Astrocyte (in vitro differentiated cells and primary cell): ENCODE measurements at regions not wholly inside any gene's neighbourhood (a gene's known extent, or its start where the extent isn't known, plus 50 kb on each side); places are given as distances from the start of the nearest gene placed in this dataset.

Experiments
- DNase-seq: peaks from one replicate; pipeline ENCODE4 v3.0.0-alpha.2; 2010; ENCODE audit warnings: low read depth
- FAIRE-seq: peaks from 2 replicates; lab custom pipeline; 2011; peaks lifted over from hg19 to GRCh38; lab: Jason Lieb, UNC
- H2AFZ ChIP-seq: 2 replicates; pipeline ENCODE4 v1.6.0; 2012; ENCODE audit warnings: low read depth, low read length, inconsistent platforms
- H3K27ac ChIP-seq: 2 replicates; pipeline ENCODE4 v1.5.1; 2011; ENCODE audit warnings: low read depth, low read length, inconsistent platforms
- H3K27me3 ChIP-seq: 2 replicates; pipeline ENCODE4 v1.6.0; 2011; ENCODE audit warnings: low read length, inconsistent platforms; ENCODE audit not compliant: insufficient read depth
- H3K36me3 ChIP-seq: 2 replicates; pipeline ENCODE4 v1.5.1; 2011; ENCODE audit warnings: low read length, inconsistent platforms; ENCODE audit not compliant: insufficient read depth
- H3K4me1 ChIP-seq: 2 replicates; pipeline ENCODE4 v1.5.1; 2011; ENCODE audit warnings: low read length, inconsistent platforms; ENCODE audit not compliant: insufficient read depth
- H3K4me2 ChIP-seq: 2 replicates; pipeline ENCODE4 v1.6.0; 2012; ENCODE audit warnings: low read length, inconsistent platforms
- H3K4me3 ChIP-seq: 2 replicates; pipeline ENCODE4 v1.5.1; 2011; ENCODE audit warnings: low read depth, mild to moderate bottlenecking, low read length, inconsistent platforms; ENCODE audit not compliant: insufficient read depth
- H3K79me2 ChIP-seq: 2 replicates; pipeline ENCODE4 v1.6.0; 2012; ENCODE audit warnings: mild to moderate bottlenecking, low read length, inconsistent platforms; ENCODE audit not compliant: insufficient read depth
- H3K9ac ChIP-seq: 2 replicates; pipeline ENCODE4 v1.6.0; 2012; ENCODE audit warnings: mild to moderate bottlenecking, low read length, inconsistent platforms
- H3K9me3 ChIP-seq: 2 replicates; pipeline ENCODE4 v1.5.1; 2012; ENCODE audit warnings: low read depth, mild to moderate bottlenecking, low read length, inconsistent platforms; ENCODE audit not compliant: insufficient read depth
- H4K20me1 ChIP-seq: 2 replicates; pipeline ENCODE4 v1.6.0; 2012; ENCODE audit warnings: low read length, inconsistent platforms; ENCODE audit not compliant: insufficient read depth
- H3K27ac Mint-ChIP-seq: one replicate; pipeline ENCODE4 v1.8.0; 2021; ENCODE audit warnings: mild to moderate bottlenecking, mixed read lengths; ENCODE audit not compliant: unreplicated experiment
- H3K27me3 Mint-ChIP-seq: one replicate; pipeline ENCODE4 v1.8.0; 2021; ENCODE audit warnings: low read depth, mixed read lengths; ENCODE audit not compliant: unreplicated experiment
- H3K36me3 Mint-ChIP-seq: one replicate; pipeline ENCODE4 v1.8.0; 2021; ENCODE audit warnings: low read depth, mixed read lengths; ENCODE audit not compliant: unreplicated experiment
- H3K4me1 Mint-ChIP-seq: one replicate; pipeline ENCODE4 v1.8.0; 2021; ENCODE audit warnings: low read depth, mixed read lengths; ENCODE audit not compliant: unreplicated experiment
- H3K4me3 Mint-ChIP-seq: one replicate; pipeline ENCODE4 v1.8.0; 2021; ENCODE audit warnings: mild to moderate bottlenecking, moderate library complexity, mixed read lengths; ENCODE audit not compliant: unreplicated experiment
- H3K9me3 Mint-ChIP-seq: one replicate; pipeline ENCODE4 v1.8.0; 2021; ENCODE audit warnings: mild to moderate bottlenecking, mixed read lengths; ENCODE audit not compliant: unreplicated experiment
- EZH2 ChIP-seq: IDR thresholded peaks from 2 replicates; pipeline ENCODE4 v1.6.1; 2012; ENCODE audit warnings: mild to moderate bottlenecking, low read length, inconsistent platforms; ENCODE audit not compliant: insufficient read depth
- TF ChIP-seq, protein P1 (sequence below): IDR thresholded peaks from 2 replicates; pipeline ENCODE4 v1.5.1; 2011; ENCODE audit warnings: low read depth, mild to moderate bottlenecking, inconsistent platforms, low read length, moderate library complexity; ENCODE audit not compliant: insufficient read depth

DNA sequence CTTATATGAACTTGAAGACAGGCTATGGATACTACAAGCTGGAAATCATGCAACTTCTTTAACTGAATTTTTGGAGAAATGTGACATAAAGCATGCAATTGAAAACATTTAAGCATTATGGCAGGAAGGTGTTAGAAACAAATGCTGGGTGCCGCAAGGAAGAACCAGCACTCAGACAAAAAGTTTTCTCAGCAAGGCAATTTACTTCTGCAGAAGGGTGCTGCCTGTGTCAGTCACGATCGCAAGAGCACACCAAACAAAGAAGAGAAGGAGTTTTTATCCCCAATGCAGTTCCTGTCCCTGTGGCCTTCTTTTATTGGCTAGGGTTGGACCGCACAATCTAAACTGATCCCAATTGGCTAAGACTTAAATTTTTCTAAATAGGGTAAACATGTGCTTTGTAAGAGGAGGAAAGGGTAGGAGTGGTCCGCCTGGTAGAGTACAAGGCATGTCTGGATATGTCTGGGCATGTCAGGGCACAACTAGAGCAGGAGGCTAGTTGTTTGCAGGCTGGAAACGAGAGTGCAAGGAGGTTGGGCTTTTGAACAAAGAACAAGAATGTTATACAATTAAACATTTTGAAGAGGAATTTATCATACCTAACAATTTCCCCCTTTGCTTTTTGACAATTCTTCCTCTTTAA, 109.6 kb upstream of the FAM3C start:
- H3K9ac ChIP-seq = no peak overlapping the region
- Mint-ChIP-seq H3K27me3 (no peaks in the 10 kb centered on the region), H3K4me3 (peak overlapping the region; percentile 86), H3K4me1 (peaks cover 21% of the 10 kb centered on the region), H3K9me3 (peaks cover 28% of the 10 kb centered on the region), H3K27ac (peak overlapping the region; percentile 99), H3K36me3 (peaks cover 10% of the 10 kb centered on the region)
- no peak overlapping the region for H3K4me2 ChIP-seq
- H3K27ac ChIP-seq = peak overlapping the region; percentile 66
- no peak overlapping the region for H2AFZ ChIP-seq
- H3K79me2 ChIP-seq = no peaks in the 10 kb centered on the region
- H3K4me3 ChIP-seq = no peak overlapping the region
- FAIRE-seq (no peak), DNase-seq (no peak)
- no peaks in the 10 kb centered on the region for H3K27me3 ChIP-seq
- no peaks in the 10 kb centered on the region for H3K36me3 ChIP-seq
- H4K20me1 ChIP-seq = no peaks in the 10 kb centered on the region
- TF ChIP-seq, protein P1, sequence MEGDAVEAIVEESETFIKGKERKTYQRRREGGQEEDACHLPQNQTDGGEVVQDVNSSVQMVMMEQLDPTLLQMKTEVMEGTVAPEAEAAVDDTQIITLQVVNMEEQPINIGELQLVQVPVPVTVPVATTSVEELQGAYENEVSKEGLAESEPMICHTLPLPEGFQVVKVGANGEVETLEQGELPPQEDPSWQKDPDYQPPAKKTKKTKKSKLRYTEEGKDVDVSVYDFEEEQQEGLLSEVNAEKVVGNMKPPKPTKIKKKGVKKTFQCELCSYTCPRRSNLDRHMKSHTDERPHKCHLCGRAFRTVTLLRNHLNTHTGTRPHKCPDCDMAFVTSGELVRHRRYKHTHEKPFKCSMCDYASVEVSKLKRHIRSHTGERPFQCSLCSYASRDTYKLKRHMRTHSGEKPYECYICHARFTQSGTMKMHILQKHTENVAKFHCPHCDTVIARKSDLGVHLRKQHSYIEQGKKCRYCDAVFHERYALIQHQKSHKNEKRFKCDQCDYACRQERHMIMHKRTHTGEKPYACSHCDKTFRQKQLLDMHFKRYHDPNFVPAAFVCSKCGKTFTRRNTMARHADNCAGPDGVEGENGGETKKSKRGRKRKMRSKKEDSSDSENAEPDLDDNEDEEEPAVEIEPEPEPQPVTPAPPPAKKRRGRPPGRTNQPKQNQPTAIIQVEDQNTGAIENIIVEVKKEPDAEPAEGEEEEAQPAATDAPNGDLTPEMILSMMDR = no peak
- no peak for TF ChIP-seq EZH2
- H3K9me3 ChIP-seq = peaks cover 17% of the 10 kb centered on the region
- peaks cover 6% of the 10 kb centered on the region for H3K4me1 ChIP-seq

DNA sequence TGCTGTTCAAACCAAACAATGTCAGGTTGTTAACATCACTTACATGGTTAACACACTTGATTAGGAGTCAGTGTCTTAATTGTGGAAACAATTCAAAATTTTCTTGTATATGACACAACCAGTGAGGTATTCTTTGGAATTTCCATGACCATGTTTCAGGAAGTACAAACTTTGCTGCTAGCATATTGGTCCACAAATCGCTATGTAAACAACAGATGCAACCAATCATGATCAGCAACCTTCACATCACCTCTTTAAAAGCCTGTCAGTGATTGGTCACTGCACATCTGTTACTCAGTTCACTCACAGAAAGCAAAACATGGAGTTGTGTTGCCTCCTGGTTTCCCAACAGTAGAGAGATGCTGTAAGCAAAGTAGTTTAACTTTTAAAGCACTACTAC, 108.9 kb upstream of the FAM3C start:
- Histone ChIP-seq H3K27ac (peak overlapping the region; percentile 66), H3K4me1 (peaks cover 6% of the 10 kb centered on the region), H3K9me3 (peaks cover 11% of the 10 kb centered on the region), H4K20me1 (no peaks in the 10 kb centered on the region), H3K4me3 (no peak overlapping the region), H3K9ac (peak overlapping the region; percentile 38), H3K27me3 (no peaks in the 10 kb centered on the region), H3K4me2 (peak overlapping the region; percentile 49), H3K36me3 (no peaks in the 10 kb centered on the region), H2AFZ (no peak overlapping the region), H3K79me2 (no peaks in the 10 kb centered on the region)
- DNase-seq = peak; percentile 64
- no peaks in the 10 kb centered on the region for H3K27me3 Mint-ChIP-seq
- peak overlapping the region; percentile 86 for H3K4me3 Mint-ChIP-seq
- H3K4me1 Mint-ChIP-seq = peaks cover 21% of the 10 kb centered on the region
- FAIRE-seq = peak; percentile 45
- H3K36me3 Mint-ChIP-seq = peaks cover 10% of the 10 kb centered on the region
- TF ChIP-seq, protein P1 = no peak
- no peak for TF ChIP-seq EZH2
- H3K27ac Mint-ChIP-seq = peak overlapping the region; percentile 99
- peaks cover 23% of the 10 kb centered on the region for H3K9me3 Mint-ChIP-seq

- H3K27ac ChIP-seq = peak overlapping the region; percentile 66
- no peak for TF ChIP-seq EZH2
- TF ChIP-seq, protein P1 = no peak
- H3K9me3 ChIP-seq = peaks cover 11% of the 10 kb centered on the region
- peak overlapping the region; percentile 38 for H3K9ac ChIP-seq
- peaks cover 8% of the 10 kb centered on the region for H3K36me3 Mint-ChIP-seq
- peak overlapping the region; percentile 86 for H3K4me3 Mint-ChIP-seq
- H3K36me3 ChIP-seq = no peaks in the 10 kb centered on the region
- peak overlapping the region; percentile 49 for H3K4me2 ChIP-seq
- H3K27ac Mint-ChIP-seq = peak overlapping the region; percentile 99
- no peaks in the 10 kb centered on the region for H3K79me2 ChIP-seq
- peak overlapping the region; percentile 49 for H2AFZ ChIP-seq
- peaks cover 6% of the 10 kb centered on the region for H3K4me1 ChIP-seq
- H3K4me1 Mint-ChIP-seq = peaks cover 21% of the 10 kb centered on the region
- no peaks in the 10 kb centered on the region for H4K20me1 ChIP-seq
- H3K9me3 Mint-ChIP-seq = peaks cover 17% of the 10 kb centered on the region
- H3K27me3 Mint-ChIP-seq = no peaks in the 10 kb centered on the region
- no peak for FAIRE-seq
- no peaks in the 10 kb centered on the region for H3K27me3 ChIP-seq
- H3K4me3 ChIP-seq = no peak overlapping the region
- DNase-seq = peak; percentile 91
Observed at GRCh38 chr7:121504482-121504881, 108.4 kb upstream of the FAM3C start.
